ENCODE measurements at regions not wholly inside any gene's neighbourhood (a gene's known extent, or its start where the extent isn't known, plus 50 kb on each side); places are given as distances from the start of the nearest gene placed in this dataset.

DNA sequence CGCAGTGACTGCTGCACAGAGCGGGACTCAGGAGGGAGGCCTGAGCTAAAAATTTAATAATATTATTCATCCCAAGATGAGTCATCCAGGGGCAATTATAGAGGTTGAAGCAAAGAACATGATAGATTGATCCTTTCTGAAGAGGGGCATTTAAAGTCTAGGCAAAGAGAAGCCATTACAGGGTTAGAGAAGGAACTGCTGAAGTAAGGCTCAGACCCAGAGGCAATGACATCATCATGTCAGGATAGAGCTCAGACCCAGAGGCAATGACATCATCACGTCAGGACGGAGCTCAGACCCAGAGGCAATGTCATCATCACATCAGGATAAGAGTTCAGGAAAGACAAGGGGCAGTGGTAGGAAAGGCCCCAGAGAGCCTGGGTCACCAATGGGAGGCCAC is 184.0 kb downstream of the TMEM18 start:
- TF ChIP-seq ETV5 (CRISPR knock-in tag; IDR thresholded peaks at IDR 0.05; ENCODE audit: borderline replicate concordance) (no peak), CHD2 (IDR thresholded peaks at IDR 0.05; ENCODE audit: low read depth, low read length) (no peak), ZNF530 (CRISPR knock-in tag; IDR thresholded peaks at IDR 0.05; ENCODE audit: low read depth) (no peak)
- TF ChIP-seq, protein P1, sequence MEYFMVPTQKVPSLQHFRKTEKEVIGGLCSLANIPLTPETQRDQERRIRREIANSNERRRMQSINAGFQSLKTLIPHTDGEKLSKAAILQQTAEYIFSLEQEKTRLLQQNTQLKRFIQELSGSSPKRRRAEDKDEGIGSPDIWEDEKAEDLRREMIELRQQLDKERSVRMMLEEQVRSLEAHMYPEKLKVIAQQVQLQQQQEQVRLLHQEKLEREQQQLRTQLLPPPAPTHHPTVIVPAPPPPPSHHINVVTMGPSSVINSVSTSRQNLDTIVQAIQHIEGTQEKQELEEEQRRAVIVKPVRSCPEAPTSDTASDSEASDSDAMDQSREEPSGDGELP (IDR thresholded peaks at IDR 0.05; ENCODE audit: borderline replicate concordance, low read depth): no peak
- TF ChIP-seq, protein P2, sequence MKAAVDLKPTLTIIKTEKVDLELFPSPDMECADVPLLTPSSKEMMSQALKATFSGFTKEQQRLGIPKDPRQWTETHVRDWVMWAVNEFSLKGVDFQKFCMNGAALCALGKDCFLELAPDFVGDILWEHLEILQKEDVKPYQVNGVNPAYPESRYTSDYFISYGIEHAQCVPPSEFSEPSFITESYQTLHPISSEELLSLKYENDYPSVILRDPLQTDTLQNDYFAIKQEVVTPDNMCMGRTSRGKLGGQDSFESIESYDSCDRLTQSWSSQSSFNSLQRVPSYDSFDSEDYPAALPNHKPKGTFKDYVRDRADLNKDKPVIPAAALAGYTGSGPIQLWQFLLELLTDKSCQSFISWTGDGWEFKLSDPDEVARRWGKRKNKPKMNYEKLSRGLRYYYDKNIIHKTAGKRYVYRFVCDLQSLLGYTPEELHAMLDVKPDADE (CRISPR knock-in tag; IDR thresholded peaks at IDR 0.05): no peak

All from HepG2 (cell line).